HUDEP-2 (cell line): ENCODE measurements at regions not wholly inside any gene's neighbourhood (a gene's known extent, or its start where the extent isn't known, plus 50 kb on each side); places are given as distances from the start of the nearest gene placed in this dataset.
"Not testable (repeated sequence)": the region's sequence is repeated elsewhere in the genome, so short reads cannot be mapped to it uniquely, and the experiment has no call there.

Experiments
- DNase-seq, 76 experiments: peaks; one replicate each; lab custom pipeline; 2025; ENCODE audit not compliant: unreplicated experiment in 76 of 76; lab: John Stamatoyannopoulos, UW

DNA sequence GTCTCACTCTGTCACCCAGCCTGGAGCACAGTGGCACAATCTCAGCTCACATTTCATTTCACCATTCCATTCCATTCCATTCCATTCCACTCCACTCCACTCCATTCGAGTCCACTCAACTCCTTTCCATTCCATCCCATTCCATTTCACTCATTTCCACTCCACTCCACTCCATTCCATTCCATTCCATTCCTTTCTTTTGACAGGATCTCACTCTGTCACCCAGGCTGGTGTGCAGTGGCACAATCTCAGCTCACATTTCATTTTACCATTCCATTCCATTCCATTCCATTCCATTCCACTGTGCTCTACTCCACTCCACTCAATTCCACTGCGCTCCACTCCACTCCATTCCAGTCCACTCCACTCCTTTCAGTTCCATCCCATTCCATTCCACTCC is 639.6 kb downstream of the TP53TG3F start:
- not testable (repeated sequence) for DNase-seq
